GM12865 (cell line): ENCODE measurements at regions not wholly inside any gene's neighbourhood (a gene's known extent, or its start where the extent isn't known, plus 50 kb on each side); places are given as distances from the start of the nearest gene placed in this dataset.
"Not testable (repeated sequence)": the region's sequence is repeated elsewhere in the genome, so short reads cannot be mapped to it uniquely, and the experiment has no call there.

Source experiments
- DNase-seq: peaks from one replicate; pipeline ENCODE4 v3.0.0; 2010; ENCODE audit warnings: low read depth
- H3K4me3 ChIP-seq: 2 replicates; pipeline ENCODE4 v1.5.1; 2011; ENCODE audit warnings: mild to moderate bottlenecking, low read depth, low read length, control low read depth
- TF ChIP-seq, protein P1 (sequence below): IDR thresholded peaks from 2 replicates; pipeline ENCODE4 v1.5.1; 2011; ENCODE audit warnings: low read length, control low read depth, low read depth, inconsistent platforms; ENCODE audit not compliant: insufficient read depth; ENCODE audit errors: missing control alignments

DNA sequence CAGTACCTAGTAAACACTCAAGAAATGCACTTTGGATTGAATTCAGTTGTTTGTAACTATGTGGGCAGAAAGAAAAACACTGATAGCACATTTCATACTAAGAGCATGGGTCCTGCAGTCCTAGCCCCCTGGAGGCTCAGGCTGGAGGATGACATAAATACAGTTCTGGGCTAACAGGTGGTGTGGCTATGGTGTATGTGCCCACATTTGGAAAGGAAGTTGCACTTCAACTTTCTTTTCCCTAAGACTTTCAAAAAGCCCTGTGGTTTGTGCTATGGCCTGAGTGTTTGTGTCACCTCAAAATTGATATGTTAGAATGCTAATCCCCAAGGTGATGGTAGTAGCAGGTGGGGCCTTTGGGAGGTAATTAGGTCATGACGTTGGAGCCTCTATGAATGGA lies 218.2 kb downstream of the CDCA7 start:
- peak; percentile 44 for DNase-seq
- TF ChIP-seq, protein P1, sequence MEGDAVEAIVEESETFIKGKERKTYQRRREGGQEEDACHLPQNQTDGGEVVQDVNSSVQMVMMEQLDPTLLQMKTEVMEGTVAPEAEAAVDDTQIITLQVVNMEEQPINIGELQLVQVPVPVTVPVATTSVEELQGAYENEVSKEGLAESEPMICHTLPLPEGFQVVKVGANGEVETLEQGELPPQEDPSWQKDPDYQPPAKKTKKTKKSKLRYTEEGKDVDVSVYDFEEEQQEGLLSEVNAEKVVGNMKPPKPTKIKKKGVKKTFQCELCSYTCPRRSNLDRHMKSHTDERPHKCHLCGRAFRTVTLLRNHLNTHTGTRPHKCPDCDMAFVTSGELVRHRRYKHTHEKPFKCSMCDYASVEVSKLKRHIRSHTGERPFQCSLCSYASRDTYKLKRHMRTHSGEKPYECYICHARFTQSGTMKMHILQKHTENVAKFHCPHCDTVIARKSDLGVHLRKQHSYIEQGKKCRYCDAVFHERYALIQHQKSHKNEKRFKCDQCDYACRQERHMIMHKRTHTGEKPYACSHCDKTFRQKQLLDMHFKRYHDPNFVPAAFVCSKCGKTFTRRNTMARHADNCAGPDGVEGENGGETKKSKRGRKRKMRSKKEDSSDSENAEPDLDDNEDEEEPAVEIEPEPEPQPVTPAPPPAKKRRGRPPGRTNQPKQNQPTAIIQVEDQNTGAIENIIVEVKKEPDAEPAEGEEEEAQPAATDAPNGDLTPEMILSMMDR: no peak
- H3K4me3 ChIP-seq: no peak overlapping the region

DNA sequence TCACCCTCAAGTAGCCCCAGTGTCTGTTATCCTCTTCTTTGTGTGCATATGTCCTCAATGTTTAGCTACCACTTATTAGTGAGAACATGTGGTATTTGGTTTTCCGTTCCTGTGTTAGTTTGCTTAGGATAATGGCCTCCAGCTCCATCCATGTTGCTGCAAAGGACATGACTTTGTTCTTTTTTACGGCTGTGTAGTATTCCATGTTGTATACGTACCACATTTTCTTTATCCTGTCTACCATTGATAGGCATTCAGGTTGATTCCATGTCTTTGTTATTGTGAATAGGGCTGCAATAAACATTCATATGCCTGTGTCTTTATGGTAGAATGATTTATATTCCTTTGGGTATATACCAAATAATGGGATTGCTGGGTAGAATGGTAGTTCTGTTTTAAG lies 219.1 kb downstream of the CDCA7 start:
- H3K4me3 ChIP-seq, DNase-seq: not testable (repeated sequence)

DNA sequence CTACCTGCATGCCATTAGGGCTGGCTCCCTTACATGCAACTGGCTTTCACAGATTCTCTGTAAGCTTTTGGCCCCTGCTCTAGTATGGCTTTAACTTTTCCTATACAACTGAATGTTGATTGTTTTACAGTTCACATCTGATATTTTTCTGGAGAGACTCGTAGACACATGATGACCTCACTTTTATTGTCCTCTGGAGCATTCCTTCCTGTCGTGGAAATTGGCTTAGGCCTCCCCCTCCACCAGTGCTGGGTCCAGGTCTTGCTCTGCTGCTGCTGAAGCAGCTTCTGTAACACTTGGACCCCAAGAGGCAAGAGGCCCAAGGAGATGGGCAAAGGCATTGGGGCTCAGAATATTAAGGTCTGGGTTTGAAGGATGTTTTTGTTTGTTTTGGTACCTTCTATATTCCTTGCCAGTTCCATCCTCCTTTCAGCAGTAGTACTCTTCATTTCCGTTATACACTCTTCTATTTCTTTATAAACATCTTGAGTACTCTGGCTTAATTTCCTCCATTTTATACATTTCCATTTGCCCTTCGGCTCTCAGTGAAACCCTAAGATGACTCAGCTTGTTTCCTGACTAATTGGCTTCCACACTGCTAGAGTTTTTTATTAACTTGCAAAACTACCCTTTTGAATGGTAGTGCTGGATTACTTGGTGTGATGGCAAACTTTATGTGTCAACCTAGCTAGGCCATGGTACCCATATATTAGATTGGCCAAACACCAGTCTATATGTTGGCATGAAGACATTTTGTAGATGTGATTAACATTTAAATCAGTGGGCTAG lies 219.8 kb downstream of the CDCA7 start:
- DNase-seq: no peak
- TF ChIP-seq, protein P1: no peak
- no peak overlapping the region for H3K4me3 ChIP-seq

DNA sequence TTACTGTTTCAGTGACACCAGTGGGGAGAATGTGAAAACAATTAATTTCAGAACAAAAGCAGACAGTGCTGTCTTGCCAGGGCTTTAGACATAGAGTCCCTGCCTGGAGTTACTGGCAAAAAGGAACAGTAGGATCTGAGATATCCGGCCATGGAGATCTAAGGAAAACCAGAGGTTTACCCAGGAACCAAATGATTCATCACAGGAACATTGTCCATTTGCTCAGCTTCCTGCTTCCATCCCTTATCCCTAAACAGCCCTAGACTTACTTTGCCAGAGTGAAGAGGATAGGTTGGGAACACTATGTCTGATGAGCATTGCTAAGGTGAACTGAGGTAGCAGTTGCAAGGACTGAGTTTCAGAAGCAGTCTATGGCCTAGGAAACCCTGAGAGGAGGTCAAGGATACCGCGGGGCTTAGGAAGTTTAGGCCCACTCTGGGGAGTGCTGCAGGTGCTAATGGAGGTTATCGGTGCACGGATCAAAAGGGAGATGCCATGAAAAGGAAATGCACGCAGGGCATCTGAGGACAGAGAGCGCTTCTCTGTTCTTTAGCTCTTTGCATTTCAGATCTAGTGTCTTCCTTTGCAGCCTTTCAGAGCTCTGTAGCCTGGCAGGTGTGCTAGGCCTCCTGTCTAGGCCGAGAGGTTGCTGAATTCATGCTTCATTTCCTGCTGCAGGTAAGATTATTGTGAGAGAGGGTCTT lies 223.9 kb downstream of the CDCA7 start:
- DNase-seq: no peak
- no peak overlapping the region for H3K4me3 ChIP-seq
- TF ChIP-seq, protein P1: no peak

DNA sequence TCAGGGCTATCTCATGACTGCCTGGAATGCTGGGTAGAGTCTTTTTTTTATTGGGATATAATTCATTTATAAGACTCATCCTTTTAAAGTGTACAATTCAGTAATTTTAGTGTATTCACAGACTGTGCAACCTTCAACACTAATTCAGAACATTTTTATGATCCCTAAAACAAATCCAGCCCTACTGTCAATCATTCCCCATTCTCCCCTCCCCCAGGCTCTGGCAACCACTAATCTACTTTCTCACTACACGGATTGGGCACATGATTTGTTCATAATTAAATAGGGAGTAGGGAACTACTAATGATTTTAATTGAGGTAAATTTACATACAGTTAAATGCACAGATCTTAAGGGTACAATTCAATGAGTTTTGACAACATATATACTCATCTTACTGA lies 225.7 kb downstream of the CDCA7 start:
- no peak for DNase-seq
- no peak overlapping the region for H3K4me3 ChIP-seq
- TF ChIP-seq, protein P1: no peak

DNA sequence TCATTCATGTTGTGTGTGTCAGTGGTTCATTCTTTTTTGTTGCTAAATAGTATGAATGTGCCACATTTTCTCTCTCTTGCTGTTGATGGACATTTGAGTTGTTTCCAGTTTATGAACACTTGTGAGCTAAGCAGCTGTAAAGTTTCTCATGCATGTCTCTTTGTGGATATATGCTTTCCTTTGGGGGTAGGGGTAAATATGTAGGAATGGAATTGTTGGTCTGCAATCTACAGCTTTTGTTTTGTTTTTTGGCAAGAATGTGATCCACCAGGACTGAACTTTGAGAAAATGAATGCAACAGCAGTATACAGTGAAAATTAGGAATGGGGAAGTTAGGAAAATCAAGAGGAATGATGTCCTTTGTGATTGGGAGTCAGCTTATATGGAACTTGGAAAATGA lies 226.3 kb downstream of the CDCA7 start:
- TF ChIP-seq, protein P1: no peak
- DNase-seq: no peak

DNA sequence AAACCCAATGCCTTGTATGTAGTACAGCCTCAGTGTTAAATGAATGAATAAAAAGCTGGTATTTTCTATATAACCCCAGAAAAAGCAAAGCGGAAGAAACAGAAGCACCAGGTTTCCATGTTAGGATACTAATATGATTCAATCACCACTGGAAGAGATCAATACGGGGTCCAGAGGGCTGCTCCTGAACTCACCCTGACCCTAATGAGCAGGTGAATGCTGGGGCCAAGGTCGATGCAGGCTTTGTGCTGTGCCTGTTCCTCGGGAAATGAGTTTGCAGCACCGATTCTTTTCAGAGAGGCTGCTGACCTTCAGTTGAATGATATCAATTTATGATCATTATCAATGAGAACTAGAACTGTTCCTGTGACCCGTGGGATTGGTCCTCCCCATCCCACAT lies 228.5 kb downstream of the CDCA7 start:
- no peak for DNase-seq
- TF ChIP-seq, protein P1: no peak
- no peak overlapping the region for H3K4me3 ChIP-seq

More for the DNA sequence above, 226.3 kb downstream of the CDCA7 start:
- H3K4me3 ChIP-seq: no peak overlapping the region
